HG03066 (cell line): ENCODE measurements at regions not wholly inside any gene's neighbourhood (a gene's known extent, or its start where the extent isn't known, plus 50 kb on each side); places are given as distances from the start of the nearest gene placed in this dataset.

Experiments used
- ATAC-seq: cut with Tn5 transposase; IDR thresholded peaks from one replicate; pipeline ENCODE4 v1.9.1; 2021; ENCODE audit warnings: low read depth; ENCODE audit not compliant: unreplicated experiment

DNA sequence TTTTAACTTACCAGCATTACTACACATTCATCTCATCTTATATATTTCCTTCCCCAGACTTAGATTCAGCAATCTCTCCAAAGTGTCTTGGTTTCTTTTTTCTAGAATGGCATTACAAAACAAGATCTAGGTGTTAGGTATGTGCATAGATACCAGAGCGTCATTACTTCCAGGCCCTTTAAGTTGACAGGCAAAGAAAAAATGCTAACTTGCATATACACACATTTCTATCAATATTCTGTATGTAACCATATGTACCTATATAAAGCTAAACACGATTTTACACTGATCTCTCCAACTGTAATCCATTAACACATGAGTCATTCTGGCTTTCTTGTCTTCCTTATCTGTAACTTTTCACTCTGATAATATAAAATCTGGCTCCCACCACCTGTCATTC, 503.8 kb upstream of the NRXN1 start:
- ATAC-seq: no peak

DNA sequence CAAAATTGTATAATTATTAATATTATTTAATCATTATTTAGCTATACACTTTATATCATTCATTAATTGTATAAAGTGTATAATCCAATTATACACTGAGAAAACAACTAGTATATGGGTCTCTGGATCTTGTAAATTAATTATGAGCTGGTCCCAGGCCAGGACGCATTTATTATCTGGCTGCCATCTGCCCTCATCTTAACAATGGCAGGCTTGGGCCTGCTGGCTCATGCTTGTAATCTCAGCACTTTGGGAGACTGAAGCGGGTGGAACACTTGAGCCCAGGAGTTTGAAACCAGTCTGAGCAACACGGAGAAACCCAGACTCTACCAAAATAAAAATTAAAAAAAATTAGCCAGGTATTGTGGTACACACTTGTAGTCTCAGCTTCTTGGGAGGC, 502.2 kb upstream of the NRXN1 start:
- no peak for ATAC-seq

DNA sequence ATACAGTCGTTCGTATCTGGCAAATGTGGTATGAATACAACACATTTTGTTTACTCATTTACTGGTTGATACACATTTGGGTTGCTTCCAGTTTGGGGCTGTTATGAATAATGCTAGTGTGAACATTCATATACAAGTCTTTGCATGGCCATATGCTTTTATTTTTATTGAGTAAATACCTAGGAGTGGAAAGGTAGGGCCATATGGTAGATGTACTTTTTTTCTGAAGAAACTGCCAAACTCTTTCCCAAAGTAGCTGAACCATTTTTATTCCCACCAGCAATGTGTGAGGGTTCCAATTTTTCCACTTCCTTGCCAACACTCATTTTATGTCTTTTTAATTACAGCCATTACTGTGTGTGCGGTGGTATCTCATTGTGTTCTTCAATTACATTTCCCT, 496.2 kb upstream of the NRXN1 start:
- no peak for ATAC-seq

DNA sequence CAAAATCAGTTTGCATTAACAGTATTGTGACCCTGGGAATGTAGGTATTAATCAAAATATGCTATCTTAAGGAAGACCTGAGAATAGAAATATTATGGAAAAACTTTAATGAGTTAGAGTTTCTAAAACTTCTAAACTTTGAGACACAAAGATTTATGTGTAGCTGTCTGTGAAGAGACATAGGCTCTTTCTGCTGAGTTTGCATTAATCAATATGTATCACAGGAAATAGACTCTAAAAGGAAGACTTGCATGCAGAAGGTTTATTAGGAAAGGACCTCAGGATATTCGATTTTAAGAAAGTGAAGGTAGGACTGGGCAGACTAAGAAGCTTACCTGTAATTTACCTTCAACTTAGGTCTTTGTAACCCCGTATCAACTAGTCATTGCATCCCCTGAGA, 494.8 kb upstream of the NRXN1 start:
- ATAC-seq: no peak

DNA sequence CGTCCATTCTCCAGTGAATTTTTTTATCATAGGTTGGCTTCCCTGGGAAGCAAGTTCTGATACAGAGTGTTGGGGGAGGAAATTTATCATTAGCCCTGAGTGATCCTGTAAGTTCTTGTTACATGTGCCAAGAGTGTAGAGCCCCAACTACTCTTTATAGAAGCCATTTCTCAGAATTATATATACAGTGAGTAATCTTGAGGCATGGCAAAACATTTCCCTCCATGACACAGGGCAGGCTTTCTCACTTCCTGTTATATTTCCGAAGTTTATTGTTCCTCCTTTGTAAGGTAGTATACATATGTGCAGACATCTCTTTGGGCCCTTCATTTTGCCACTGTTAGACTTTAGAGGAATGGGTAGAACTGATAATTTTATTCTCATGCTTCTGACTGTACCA, 484.7 kb upstream of the NRXN1 start:
- no peak for ATAC-seq

DNA sequence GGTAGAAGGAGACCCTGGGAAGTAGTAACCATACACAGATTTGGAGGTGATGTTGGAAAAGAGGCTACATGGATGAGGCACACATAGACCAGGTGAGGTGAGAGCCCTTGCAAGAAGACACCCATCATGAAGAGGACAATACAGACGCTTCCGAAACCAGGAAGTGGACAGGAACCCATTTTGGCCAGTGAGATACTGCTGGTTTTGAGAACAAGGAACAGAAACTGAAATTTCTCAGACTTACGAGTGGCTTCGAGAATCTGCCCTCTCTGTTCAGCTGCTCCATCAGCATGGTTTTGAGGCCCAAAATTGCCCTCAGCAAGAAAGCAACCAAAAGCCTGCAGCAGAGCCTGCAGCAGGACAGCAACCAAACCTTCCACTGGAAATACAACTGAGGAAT, 479.1 kb upstream of the NRXN1 start:
- ATAC-seq: no peak

DNA sequence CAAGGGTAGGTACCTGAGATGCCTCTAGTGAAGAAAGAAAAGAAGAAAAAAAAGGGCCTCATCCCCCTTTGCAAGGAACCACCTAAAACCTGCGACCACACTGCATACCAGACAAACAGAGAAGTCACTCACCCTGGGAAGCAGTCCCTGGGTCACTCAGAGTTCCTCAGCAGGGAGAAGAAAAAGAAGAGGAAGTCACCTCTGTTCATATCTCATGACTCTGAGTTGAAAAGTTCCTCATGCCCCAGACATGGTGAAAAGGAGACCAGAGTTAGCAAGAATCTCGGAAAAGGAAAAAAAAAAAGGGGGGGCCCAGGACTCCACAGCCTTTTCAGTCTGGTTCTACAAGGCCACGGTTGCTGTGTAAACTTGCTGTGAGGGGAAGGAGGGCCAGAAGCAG, 478.4 kb upstream of the NRXN1 start:
- no peak for ATAC-seq

DNA sequence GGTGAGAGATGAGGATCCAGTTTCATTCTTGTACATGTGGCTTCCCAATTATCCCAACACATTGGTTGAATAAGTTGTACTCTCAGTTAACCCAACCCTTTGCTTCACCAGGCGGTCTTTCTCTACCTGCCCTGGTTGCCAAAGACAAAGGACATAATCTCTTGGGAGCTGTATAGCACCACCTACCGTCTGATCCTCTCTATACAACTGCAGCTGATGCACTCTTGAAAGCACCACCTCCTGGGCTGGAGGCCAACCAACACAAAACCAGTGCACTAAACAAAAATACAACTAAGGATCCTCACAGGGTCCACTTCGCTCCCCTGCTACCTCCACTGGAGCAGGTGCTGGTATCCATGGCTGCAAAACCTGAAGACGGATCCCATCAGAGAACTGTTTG, 473.6 kb upstream of the NRXN1 start:
- no peak for ATAC-seq

DNA sequence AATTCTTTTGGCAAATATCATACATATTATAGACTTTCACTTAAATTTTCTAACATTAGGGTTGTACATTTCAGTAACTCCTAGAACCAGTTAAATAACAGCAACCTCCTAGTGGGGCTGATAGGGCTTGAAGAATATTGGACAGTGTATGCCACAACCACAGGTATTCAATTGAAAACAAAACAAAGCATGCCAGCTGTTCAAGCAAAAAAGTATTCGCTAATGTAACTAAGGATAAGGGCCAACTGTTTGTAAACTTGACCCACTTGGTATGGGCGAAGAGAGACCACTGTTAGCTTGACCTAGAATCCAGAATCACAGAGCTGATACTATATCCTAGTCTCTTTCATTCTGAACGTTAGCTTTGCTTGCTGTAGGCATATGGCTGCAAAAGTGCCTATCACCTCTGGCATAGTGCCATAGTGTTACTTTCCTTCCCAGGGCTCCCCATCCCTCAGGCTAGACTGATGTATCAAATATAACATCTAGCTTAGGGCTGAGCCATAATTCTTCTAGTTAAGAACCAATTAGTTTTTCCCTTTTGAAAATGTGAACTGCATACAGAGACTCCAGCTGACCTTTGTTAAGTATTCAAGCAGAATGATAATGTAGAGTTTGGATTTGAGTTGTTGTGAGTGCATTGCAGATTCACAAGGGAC, 458.8 kb upstream of the NRXN1 start:
- ATAC-seq: no peak

DNA sequence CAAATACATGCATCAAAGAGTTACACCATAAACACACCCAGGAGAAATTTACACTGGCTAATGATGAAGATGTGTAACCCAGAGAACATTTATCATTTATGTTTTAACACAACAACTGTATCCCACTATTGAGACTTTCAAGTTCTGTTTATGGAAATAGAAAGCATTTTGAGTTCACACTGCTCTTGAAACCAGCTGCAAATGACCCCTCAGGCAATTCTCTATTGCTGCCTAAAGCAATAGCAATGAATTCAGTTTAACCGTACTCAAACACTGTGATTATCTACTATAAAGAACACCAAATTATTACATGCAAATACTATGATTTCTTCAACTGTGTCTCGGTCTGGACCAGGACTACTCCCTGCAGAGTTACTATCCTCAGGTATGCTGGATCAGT, 452.7 kb upstream of the NRXN1 start:
- no peak for ATAC-seq

DNA sequence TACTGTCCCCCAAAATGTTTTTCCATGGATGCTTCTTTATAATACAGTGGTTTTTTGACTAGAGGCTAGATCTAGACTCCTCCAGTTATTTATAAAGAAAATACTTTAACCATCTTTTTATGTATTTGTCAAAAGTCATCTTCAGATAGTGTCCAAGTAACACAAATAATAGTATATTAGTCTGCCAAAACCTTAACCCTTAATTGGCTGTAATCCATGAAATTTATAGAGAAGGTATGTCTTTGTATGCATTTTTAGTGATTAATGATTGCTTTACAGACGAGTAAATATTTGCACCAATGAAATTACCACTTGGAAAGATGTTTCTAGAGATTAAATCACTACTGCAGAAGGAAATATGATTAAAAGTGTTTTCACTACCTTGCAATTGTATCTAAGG, 451.8 kb upstream of the NRXN1 start:
- no peak for ATAC-seq

DNA sequence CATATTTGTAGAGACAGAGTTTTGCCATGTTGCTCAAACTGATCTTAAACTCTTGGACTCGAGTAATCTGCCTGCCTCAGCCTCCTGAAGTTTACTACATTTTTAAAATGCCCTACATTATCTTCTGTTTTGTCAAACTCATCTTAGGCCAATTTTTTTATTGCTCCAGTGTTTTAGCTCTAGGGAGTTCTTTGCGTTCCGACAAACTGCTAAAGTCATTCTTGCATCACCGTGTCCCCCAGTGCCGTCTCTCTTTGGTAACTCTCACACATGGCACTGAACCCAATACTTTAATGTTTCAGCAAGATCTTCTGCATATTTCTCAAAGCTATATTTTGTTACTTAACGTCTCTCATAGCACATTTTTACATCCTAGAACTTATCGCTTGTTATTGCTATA, 440.9 kb upstream of the NRXN1 start:
- no peak for ATAC-seq

DNA sequence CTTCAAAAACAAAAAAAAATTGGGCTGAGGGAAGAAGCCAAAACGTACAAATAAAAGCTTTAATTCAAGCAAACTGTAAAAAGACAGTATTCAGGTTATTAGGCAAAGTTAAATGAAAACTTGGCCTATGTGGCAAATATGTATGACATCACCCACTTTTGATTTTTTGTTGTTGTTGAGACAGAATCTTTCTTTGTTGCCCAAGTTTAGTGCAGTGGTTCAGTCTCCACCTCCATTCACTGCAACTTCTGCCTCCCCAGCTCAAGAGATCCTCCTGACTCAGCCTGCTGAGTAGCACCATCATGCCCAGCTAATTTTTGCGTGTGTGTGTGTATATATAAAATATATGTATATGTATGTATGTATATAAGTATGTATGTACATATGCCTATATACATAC, 440.4 kb upstream of the NRXN1 start:
- ATAC-seq: no peak

DNA sequence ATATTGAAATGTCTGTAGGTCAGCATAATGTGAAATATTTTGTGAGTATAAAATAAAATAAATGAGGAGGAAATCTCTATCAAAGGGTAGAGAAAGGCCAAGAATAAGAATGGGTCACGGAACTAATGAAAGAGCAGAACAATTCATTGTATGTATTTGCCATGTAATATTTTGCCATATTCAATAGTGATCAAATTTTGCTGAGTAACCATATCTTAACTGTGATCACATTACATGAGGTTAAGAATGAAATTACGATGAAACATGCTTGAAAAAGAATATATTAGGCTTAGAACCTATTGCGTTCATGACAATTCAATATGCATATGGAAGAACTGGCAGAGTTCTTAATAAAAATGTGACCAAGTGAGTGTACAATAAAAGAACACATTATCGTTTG, 437.2 kb upstream of the NRXN1 start:
- ATAC-seq: no peak

DNA sequence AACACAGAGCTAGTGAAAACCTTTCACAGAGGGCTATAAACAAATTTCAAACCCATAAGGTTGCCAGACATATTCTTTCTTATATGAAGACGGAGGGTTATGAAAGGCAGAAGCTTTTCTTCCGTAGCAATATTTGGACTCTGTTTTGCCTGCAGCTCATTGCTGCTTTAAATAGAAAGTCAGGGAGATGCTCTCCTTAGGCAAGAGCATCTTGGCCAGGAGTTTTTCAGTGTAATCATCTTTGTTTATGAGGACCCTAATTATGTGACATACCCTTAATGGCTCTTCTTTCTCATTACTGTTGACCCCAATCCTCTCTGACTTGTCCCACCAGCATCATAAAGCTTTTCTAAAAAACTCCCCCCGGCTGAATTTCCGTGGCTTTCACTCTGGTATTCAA, 433.4 kb upstream of the NRXN1 start:
- no peak for ATAC-seq

DNA sequence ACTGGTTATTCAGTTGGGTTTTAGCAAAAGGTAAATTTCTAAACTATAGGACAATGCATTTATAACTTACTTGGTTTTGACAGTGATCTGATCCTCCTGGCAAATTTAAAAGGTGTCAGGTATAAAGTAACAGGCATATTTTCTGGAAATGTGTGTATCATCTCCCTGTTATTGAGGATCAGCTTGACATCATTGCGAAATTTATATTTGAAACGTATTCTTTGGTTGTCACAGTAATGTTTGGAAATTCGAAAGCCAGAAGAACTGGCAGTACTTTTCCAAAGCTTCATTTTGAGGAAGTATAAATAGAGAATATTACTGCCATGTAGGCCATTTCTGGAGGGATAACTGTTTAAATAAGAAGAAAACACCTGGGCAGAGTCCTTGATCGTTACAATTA, 422.2 kb upstream of the NRXN1 start:
- no peak for ATAC-seq

DNA sequence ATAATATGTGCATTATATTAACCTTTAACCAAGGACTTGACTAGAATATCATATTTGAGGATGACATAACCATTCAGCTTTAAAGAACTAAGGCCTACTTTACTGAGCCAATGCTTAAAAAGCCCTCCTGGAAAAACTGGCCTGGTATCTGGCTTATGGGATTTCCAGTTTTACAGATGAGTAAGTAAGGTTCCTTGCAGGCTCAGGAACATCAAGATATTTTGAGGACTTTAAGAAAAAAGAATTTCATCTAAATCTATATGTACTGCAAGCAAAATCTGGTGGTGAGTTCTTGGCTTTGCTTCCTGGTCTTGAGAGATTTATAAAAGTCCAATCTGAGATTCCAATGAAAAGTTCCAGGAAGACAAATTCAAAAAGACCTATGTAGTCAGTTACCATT, 417.0 kb upstream of the NRXN1 start:
- no peak for ATAC-seq

DNA sequence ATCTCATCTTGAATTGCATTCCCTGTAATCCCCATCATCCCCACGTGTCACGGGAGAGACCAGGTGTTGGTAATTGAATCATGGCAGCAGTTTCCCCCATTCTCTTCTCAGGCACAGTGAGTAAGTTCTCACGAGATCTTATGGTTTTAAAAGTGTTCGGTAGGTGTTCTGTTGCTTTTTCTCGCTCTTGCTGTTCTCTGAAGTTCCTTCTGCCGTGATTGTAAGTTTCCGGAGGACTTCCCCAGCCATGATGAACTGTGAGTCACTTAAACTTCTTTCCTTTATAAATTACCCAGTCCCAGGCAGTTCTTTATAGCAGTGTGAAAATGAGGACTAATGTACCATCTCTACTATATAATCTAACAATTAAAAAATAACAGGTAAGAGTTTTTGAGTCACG, 409.9 kb upstream of the NRXN1 start:
- ATAC-seq: no peak

DNA sequence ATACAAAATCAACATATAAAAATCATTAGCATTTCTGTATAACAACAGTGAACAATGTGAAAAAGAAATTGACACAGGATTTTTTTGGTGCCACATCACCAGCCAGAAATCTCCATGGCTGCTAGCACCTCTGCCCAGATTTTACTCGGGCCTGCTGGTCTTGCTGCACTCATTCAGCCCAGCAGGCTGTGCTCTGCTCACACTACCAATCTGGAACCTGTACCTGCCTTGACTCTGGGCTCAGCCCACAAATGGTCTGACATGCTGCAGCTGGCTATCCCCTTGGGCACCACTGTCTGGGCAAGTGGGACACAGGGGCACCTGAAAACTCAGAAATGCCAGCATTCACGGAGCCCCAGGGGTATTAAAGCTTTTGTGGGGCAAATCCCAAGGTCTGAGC, 392.5 kb upstream of the NRXN1 start:
- ATAC-seq: no peak

DNA sequence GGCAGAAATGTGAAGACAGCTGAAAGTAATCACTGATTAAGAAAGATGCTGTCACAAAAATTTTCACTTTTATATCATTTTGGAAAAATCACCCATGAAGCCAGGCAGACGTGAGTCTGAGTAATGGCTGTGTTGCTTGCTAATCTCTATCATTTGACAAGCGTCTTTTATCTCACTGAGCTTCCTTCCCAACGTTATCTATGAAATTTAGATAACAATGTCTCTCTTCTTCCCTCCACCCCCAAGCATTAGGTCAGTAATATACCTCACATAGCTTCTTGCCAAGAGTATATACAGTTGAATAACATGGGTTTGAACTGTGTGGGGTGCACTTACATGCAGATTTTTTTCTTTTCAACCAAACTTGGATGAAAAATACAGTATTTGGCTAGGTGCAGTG, 388.6 kb upstream of the NRXN1 start:
- no peak for ATAC-seq

DNA sequence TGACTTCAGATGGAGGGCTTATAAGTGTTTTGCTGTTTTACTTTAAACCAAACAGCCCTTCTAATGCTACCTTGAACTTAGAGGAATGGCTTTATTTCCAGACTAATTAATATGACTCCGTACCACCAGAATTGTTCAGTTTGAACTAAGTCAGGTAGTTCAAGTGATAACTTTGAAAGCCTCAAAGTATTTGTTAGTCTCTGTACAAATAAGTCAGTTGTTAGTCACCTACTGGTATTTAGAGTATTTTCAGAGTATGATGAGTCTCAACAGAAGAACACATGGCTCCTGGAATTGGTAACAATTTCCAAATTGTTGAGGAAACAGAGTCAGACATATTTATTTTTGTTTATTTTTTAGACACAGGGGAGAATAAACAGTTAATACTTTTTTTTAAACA, 381.8 kb upstream of the NRXN1 start:
- ATAC-seq: no peak

DNA sequence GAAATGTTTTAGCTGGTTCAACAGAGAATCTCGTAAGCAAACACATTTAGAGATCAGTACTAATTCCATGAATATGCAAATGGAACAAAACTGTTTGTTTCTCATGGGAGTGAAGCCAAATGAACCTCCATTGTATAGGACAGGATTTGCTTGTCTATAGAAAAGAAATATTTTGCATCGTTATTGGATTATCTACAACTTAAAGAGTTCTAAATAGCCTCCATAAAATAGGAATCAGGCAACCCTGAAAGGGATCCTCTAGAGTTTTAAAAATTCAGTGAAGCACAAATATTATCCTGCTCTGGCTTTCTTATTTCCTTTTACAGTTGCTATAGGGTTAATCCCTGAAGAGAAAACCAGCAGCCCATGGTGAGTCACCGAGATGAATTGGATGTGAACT, 378.4 kb upstream of the NRXN1 start:
- no peak for ATAC-seq

DNA sequence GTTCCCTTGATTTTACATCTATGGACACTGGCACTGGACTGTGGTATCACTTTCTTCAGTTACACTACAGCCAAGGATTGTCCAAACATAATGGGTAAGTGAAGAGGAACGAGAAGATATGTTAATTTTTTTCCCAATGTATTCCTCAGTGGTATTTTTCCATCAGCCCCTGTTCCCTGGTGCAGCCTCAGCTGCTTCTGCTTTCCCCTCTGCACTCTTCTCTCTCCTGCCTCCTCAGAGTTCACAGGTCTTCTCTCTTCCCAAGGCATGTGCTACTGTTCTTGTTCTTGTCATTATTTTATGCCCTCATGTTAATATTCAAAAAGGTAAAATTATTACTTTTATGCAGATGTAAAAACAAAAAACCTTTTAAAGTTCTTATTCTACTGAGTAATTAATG, 378.0 kb upstream of the NRXN1 start:
- ATAC-seq: no peak
